Neutrophil (primary cell): ENCODE measurements at regions not wholly inside any gene's neighbourhood (a gene's known extent, or its start where the extent isn't known, plus 50 kb on each side); places are given as distances from the start of the nearest gene placed in this dataset.

ENCODE experiments used
- H3K27ac ChIP-seq: fragments of 200-600 bp; sonication (generic); 2 replicates; pipeline ENCODE4 v1.5.1; 2016; ENCODE audit warnings: mild to moderate bottlenecking, moderate library complexity
- H3K27me3 ChIP-seq: fragments of 200-600 bp; sonication (generic); 2 replicates; pipeline ENCODE4 v1.6.0; 2016; ENCODE audit warnings: mild to moderate bottlenecking
- H3K36me3 ChIP-seq: fragments of 200-600 bp; sonication (generic); 2 replicates; pipeline ENCODE4 v1.5.1; 2017
- H3K4me1 ChIP-seq, 2 experiments: fragments of 200-600 bp in 1 of 2; sonication (generic) in 1 of 2; 1 replicate in 1 of 2; 2 replicates in 1 of 2; pipeline versions ENCODE4 v1.5.1 to v1.6.1; 2013 to 2016; ENCODE audit warnings: low read depth in 1 of 2, low read length in 1 of 2, mild to moderate bottlenecking in 1 of 2, moderate library complexity in 1 of 2; ENCODE audit not compliant: control insufficient read depth in 1 of 2, insufficient read depth in 1 of 2
- H3K4me3 ChIP-seq, 2 experiments: fragments of 200-600 bp in 1 of 2; sonication (generic) in 1 of 2; 1 replicate in 1 of 2; 2 replicates in 1 of 2; pipeline ENCODE4 v1.5.1; 2013 to 2016; ENCODE audit warnings: low read depth in 1 of 2, low read length in 1 of 2, mild to moderate bottlenecking in 1 of 2, moderate library complexity in 1 of 2
- H3K9me3 ChIP-seq: fragments of 200-600 bp; sonication (generic); 2 replicates; pipeline ENCODE4 v1.5.1; 2016
- TF ChIP-seq, protein P1 (sequence below): fragments of 200-600 bp; sonication (generic); IDR thresholded peaks from 2 replicates; pipeline ENCODE4 v1.5.1; 2016; ENCODE audit warnings: antibody characterized with exemption

DNA sequence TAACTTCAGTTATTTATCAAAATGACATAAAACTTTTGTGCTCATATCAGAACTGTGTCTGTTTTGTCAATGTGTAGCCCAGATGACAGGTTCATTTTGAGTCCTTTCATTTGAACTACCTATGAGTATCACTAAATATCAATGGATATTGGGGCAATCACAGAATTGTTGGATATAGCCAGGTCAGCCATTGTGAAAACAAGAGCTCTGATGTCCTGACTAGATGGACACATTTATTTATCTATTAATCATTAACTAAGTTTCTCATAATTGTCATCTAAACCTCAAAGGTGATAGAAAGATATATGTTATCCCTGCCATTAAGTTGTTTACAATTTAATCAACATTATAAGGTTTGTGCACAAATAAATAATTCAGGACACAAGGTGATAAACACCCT, 638.3 kb upstream of the GRIA3 start:
- H3K27ac ChIP-seq = no peak overlapping the region
- H3K4me3 ChIP-seq = no peak overlapping the region
- H3K4me1 ChIP-seq = no peaks in the 10 kb centered on the region
- TF ChIP-seq, protein P1, sequence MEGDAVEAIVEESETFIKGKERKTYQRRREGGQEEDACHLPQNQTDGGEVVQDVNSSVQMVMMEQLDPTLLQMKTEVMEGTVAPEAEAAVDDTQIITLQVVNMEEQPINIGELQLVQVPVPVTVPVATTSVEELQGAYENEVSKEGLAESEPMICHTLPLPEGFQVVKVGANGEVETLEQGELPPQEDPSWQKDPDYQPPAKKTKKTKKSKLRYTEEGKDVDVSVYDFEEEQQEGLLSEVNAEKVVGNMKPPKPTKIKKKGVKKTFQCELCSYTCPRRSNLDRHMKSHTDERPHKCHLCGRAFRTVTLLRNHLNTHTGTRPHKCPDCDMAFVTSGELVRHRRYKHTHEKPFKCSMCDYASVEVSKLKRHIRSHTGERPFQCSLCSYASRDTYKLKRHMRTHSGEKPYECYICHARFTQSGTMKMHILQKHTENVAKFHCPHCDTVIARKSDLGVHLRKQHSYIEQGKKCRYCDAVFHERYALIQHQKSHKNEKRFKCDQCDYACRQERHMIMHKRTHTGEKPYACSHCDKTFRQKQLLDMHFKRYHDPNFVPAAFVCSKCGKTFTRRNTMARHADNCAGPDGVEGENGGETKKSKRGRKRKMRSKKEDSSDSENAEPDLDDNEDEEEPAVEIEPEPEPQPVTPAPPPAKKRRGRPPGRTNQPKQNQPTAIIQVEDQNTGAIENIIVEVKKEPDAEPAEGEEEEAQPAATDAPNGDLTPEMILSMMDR = no peak
- no peaks in the 10 kb centered on the region for H3K36me3 ChIP-seq
- no peaks in the 10 kb centered on the region for H3K9me3 ChIP-seq
- no peaks in the 10 kb centered on the region for H3K27me3 ChIP-seq

DNA sequence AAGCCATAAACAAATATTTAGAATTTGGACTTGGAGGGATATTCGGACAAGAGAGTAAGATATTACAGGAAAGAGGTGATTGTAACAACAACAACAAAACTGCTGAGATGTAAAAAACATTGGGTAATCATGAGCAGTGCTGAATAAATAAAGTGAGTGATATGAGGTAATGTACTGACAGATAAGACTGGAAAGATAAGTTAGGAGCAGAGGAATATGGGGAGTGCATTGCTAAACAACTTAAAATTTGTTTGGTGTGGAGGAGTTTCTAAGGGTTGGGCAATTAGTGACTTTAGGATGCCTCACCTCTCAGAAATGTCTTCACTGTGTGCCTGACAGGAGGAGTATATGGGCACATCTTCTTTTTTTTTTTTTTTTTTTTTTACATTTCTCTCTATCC, 637.8 kb upstream of the GRIA3 start:
- Histone ChIP-seq H3K27me3 (no peaks in the 10 kb centered on the region), H3K27ac (no peak overlapping the region), H3K9me3 (no peaks in the 10 kb centered on the region), H3K36me3 (no peaks in the 10 kb centered on the region), H3K4me1 (no peaks in the 10 kb centered on the region), H3K4me3 (no peak overlapping the region)
- TF ChIP-seq, protein P1 = no peak

DNA sequence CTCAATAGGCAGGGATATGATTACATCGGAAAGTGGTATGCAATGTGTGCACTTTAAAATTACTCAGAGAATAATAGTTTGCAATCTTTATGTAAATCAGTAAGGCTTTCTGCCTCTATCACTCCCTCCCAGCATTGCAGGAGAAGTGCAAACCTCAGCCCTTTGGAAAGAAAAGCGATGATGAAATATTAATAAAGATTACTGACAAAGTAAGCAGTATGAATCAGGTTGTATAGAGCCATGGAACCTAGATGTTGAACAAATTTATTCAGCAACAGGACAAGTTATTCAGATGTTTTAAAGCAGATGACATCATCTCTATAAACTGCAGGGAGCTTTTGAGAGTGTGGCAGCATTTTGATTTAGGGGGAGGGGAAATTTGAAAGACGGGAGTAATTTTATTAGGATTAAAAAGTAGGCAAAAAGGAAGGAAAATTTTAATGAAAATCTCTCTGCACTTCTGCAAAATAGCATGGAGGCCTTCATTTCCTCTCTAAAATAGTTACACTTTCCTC, 631.7 kb upstream of the GRIA3 start:
- Histone ChIP-seq H3K27me3 (no peaks in the 10 kb centered on the region), H3K4me3 (no peak overlapping the region), H3K4me1 (no peaks in the 10 kb centered on the region), H3K27ac (no peak overlapping the region), H3K36me3 (no peaks in the 10 kb centered on the region), H3K9me3 (no peaks in the 10 kb centered on the region)
- TF ChIP-seq, protein P1 = no peak

DNA sequence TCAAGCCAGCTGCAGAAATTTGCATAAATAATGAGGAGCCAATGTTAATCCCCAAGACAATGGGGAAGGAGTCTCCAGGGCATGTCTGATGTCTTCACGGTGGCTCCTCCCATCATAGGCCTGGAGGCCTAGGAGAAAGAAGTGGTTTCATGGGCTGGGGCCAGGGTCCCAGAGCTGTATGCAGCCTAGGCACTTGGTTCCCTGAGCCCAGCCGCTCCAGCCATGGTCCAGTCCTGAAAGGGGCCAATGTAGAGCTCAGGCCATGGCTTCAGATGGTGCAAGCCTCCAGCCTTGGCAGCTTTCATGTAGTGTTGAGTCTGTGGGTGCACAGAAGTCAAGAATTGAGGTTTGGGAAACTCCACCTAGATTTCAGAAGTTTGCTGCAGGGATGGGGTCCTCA, 628.2 kb upstream of the GRIA3 start:
- H3K36me3 ChIP-seq = no peaks in the 10 kb centered on the region
- TF ChIP-seq, protein P1 = no peak
- H3K4me3 ChIP-seq = no peak overlapping the region
- H3K27ac ChIP-seq = no peak overlapping the region
- no peaks in the 10 kb centered on the region for H3K4me1 ChIP-seq
- no peaks in the 10 kb centered on the region for H3K27me3 ChIP-seq
- no peaks in the 10 kb centered on the region for H3K9me3 ChIP-seq

DNA sequence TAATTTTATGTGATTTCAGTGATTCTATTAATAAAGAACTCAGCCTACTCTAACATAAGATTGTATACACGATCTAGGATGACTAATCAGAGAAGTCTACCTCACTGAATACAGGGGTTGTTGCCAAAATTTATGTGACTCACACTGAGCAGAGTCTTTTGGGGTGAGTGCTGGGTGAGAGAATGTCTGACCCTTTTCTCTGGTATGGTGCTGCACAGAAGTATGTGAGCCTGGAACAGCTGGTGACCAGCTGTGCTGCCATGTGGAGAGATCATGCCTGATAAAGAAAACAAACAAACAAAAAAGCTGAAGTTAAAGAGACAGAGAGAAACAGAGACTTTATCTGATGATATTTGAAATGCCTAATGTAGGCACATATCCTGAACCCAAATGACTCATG, 618.1 kb upstream of the GRIA3 start:
- TF ChIP-seq, protein P1 = no peak
- no peak overlapping the region for H3K27ac ChIP-seq
- H3K27me3 ChIP-seq = no peaks in the 10 kb centered on the region
- H3K4me1 ChIP-seq = no peaks in the 10 kb centered on the region
- no peak overlapping the region for H3K4me3 ChIP-seq
- H3K36me3 ChIP-seq = no peaks in the 10 kb centered on the region
- H3K9me3 ChIP-seq = no peaks in the 10 kb centered on the region

DNA sequence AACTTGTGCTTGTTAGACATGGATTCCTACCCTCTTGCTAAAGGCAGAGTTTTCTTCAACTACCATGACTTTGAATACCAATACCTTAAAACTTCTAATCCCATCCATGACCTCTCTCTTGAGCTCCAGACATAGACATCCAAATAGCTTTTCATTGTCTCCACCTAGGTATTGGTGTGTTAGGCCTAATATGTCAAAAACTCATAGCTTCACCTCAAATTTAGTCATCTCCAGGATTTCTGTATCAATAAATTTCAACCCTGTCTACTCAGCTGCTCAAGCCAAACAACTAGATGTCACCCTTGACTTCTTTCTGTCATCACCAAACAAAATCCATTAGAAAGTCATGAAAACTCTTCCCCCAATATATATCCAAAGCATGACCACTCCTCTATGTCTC, 617.7 kb upstream of the GRIA3 start:
- TF ChIP-seq, protein P1 = no peak
- Histone ChIP-seq H3K36me3 (no peaks in the 10 kb centered on the region), H3K9me3 (no peaks in the 10 kb centered on the region), H3K27ac (no peak overlapping the region), H3K27me3 (no peaks in the 10 kb centered on the region), H3K4me1 (no peaks in the 10 kb centered on the region), H3K4me3 (no peak overlapping the region)
